Neural cell (in vitro differentiated cells): ENCODE measurements at regions not wholly inside any gene's neighbourhood (a gene's known extent, or its start where the extent isn't known, plus 50 kb on each side); places are given as distances from the start of the nearest gene placed in this dataset.

Experiments used
- H2AFZ ChIP-seq: fragments of 200-600, 300-800 bp; sonication (generic), shearing (Covaris generic); 2 replicates; pipeline ENCODE4 v1.6.0; 2014; ENCODE audit warnings: low read depth, mild to moderate bottlenecking, antibody characterized with exemption, low read length, moderate library complexity
- H3F3A ChIP-seq: fragments of 200-600 bp; shearing (Covaris generic); 2 replicates; pipeline ENCODE4 v1.6.1; 2016; ENCODE audit warnings: mild to moderate bottlenecking, moderate library complexity, mixed read lengths, antibody characterized with exemption, low read length; ENCODE audit not compliant: insufficient read depth, poor library complexity, severe bottlenecking
- H3K27ac ChIP-seq: fragments of 200-600, 300-800 bp; sonication (generic), shearing (Covaris generic); 2 replicates; pipeline ENCODE4 v1.5.1; 2014; ENCODE audit warnings: mild to moderate bottlenecking, low read length, moderate library complexity
- H3K27me3 ChIP-seq: fragments of 300-800, 200-600 bp; sonication (generic), shearing (Covaris generic); 2 replicates; pipeline ENCODE4 v1.6.0; 2014; ENCODE audit warnings: mild to moderate bottlenecking, low read depth, low read length, moderate library complexity; ENCODE audit not compliant: insufficient read depth
- H3K36me3 ChIP-seq: fragments of 300-800, 200-600 bp; sonication (generic), shearing (Covaris generic); 2 replicates; pipeline ENCODE4 v1.5.1; 2014; ENCODE audit warnings: mild to moderate bottlenecking, antibody characterized with exemption, low read length, moderate library complexity; ENCODE audit not compliant: insufficient read depth
- H3K4me2 ChIP-seq: fragments of 300-800, 200-600 bp; sonication (generic), shearing (Covaris generic); 2 replicates; pipeline ENCODE4 v1.6.0; 2014; ENCODE audit warnings: mild to moderate bottlenecking, low read length
- H3K4me3 ChIP-seq: fragments of 300-800, 200-600 bp; sonication (generic), shearing (Covaris generic); 2 replicates; pipeline ENCODE4 v1.5.1; 2014; ENCODE audit warnings: mild to moderate bottlenecking, low read length, moderate library complexity
- H3K79me2 ChIP-seq: fragments of 200-600 bp; shearing (Covaris generic); replicated peaks from 2 replicates; pipeline ENCODE4 v1.6.0; 2014; ENCODE audit warnings: mild to moderate bottlenecking, low read length, moderate library complexity; ENCODE audit not compliant: insufficient read depth
- H3K9ac ChIP-seq: fragments of 300-800, 200-600 bp; sonication (generic), shearing (Covaris generic); 2 replicates; pipeline ENCODE4 v1.6.1; 2016; ENCODE audit warnings: mild to moderate bottlenecking, low read length, mixed read lengths
- H3K9me2 ChIP-seq: fragments of 200-600 bp; shearing (Covaris generic); 2 replicates; pipeline ENCODE4 v1.6.1; 2016; ENCODE audit warnings: mild to moderate bottlenecking, low read length, mixed read lengths; ENCODE audit not compliant: insufficient read depth
- H3K9me3 ChIP-seq: fragments of 200-600, 300-800 bp; sonication (generic), shearing (Covaris generic); 2 replicates; pipeline ENCODE4 v1.6.1; 2016; ENCODE audit warnings: mild to moderate bottlenecking, mixed run types, low read length, moderate library complexity, mixed read lengths
- H4K20me1 ChIP-seq: fragments of 200-600 bp; shearing (Covaris generic); 2 replicates; pipeline ENCODE4 v1.6.1; 2016; ENCODE audit warnings: mild to moderate bottlenecking, mixed run types; ENCODE audit not compliant: insufficient read depth
- EP300 ChIP-seq: fragments of 450-650 bp; conservative IDR thresholded peaks from 2 replicates; pipeline ENCODE4 v1.6.1; 2014; ENCODE audit warnings: antibody characterized with exemption, mild to moderate bottlenecking, moderate library complexity; ENCODE audit not compliant: poor library complexity, severe bottlenecking
- EZH2 ChIP-seq: fragments of 200-600, 300-800 bp; shearing (Covaris generic), sonication (generic); IDR thresholded peaks from 2 replicates; pipeline ENCODE4 v1.6.1; 2014; ENCODE audit warnings: antibody characterized with exemption, low read length, borderline replicate concordance, mild to moderate bottlenecking; ENCODE audit not compliant: insufficient read depth, poor library complexity, severe bottlenecking
- MXI1 ChIP-seq: fragments of 450-650 bp; conservative IDR thresholded peaks from 2 replicates; pipeline ENCODE4 v1.6.1; 2014; ENCODE audit warnings: antibody characterized with exemption, mild to moderate bottlenecking; ENCODE audit not compliant: poor library complexity, severe bottlenecking
- POLR2AphosphoS5 ChIP-seq: IDR thresholded peaks from 2 replicates; pipeline ENCODE4 v1.6.1; 2012
- RAD21 ChIP-seq: fragments of 450-650 bp; conservative IDR thresholded peaks from 2 replicates; pipeline ENCODE4 v1.6.1; 2014; ENCODE audit warnings: antibody characterized with exemption, mild to moderate bottlenecking, moderate library complexity
- SMC3 ChIP-seq: fragments of 450-650 bp; conservative IDR thresholded peaks from 2 replicates; pipeline ENCODE4 v1.6.1; 2014; ENCODE audit warnings: antibody characterized with exemption, mild to moderate bottlenecking, moderate library complexity; ENCODE audit not compliant: poor library complexity
- TAF1 ChIP-seq: IDR thresholded peaks from 2 replicates; pipeline ENCODE4 v1.6.1; 2012; ENCODE audit warnings: low read depth
- TF ChIP-seq, protein P1 (sequence below): fragments of 450-650 bp; IDR thresholded peaks from 2 replicates; pipeline ENCODE4 v1.5.1; 2014; ENCODE audit warnings: antibody characterized with exemption, mild to moderate bottlenecking, moderate library complexity; ENCODE audit not compliant: poor library complexity, severe bottlenecking
- TF ChIP-seq, protein P2 (sequence below): IDR thresholded peaks from 2 replicates; pipeline ENCODE4 v1.6.1; 2012; ENCODE audit warnings: borderline replicate concordance

DNA sequence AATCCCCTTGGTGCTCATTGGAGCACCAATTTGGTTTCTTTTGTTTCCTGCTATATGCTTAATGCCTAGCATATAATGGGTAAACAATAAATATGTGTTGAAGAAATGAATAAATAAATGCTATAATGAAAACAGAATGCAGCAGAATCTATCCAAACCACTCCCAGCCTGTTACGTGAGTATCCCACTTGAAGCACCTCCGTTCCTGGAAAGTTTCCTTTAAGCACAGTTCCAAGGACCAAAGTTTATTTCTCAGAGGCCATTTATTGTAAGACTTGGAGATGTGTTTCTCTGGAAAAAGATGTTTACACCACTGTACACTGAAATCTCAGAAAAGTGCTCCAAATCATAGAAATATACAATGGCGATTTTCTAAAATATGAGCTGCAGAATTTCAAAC lies 187.0 kb downstream of the SOX9 start:
- no peaks in the 10 kb centered on the region for H3K9me2 ChIP-seq
- TF ChIP-seq EP300 (no peak), RAD21 (no peak), SMC3 (no peak)
- TF ChIP-seq, protein P1, sequence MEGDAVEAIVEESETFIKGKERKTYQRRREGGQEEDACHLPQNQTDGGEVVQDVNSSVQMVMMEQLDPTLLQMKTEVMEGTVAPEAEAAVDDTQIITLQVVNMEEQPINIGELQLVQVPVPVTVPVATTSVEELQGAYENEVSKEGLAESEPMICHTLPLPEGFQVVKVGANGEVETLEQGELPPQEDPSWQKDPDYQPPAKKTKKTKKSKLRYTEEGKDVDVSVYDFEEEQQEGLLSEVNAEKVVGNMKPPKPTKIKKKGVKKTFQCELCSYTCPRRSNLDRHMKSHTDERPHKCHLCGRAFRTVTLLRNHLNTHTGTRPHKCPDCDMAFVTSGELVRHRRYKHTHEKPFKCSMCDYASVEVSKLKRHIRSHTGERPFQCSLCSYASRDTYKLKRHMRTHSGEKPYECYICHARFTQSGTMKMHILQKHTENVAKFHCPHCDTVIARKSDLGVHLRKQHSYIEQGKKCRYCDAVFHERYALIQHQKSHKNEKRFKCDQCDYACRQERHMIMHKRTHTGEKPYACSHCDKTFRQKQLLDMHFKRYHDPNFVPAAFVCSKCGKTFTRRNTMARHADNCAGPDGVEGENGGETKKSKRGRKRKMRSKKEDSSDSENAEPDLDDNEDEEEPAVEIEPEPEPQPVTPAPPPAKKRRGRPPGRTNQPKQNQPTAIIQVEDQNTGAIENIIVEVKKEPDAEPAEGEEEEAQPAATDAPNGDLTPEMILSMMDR = no peak
- TF ChIP-seq, protein P2, sequence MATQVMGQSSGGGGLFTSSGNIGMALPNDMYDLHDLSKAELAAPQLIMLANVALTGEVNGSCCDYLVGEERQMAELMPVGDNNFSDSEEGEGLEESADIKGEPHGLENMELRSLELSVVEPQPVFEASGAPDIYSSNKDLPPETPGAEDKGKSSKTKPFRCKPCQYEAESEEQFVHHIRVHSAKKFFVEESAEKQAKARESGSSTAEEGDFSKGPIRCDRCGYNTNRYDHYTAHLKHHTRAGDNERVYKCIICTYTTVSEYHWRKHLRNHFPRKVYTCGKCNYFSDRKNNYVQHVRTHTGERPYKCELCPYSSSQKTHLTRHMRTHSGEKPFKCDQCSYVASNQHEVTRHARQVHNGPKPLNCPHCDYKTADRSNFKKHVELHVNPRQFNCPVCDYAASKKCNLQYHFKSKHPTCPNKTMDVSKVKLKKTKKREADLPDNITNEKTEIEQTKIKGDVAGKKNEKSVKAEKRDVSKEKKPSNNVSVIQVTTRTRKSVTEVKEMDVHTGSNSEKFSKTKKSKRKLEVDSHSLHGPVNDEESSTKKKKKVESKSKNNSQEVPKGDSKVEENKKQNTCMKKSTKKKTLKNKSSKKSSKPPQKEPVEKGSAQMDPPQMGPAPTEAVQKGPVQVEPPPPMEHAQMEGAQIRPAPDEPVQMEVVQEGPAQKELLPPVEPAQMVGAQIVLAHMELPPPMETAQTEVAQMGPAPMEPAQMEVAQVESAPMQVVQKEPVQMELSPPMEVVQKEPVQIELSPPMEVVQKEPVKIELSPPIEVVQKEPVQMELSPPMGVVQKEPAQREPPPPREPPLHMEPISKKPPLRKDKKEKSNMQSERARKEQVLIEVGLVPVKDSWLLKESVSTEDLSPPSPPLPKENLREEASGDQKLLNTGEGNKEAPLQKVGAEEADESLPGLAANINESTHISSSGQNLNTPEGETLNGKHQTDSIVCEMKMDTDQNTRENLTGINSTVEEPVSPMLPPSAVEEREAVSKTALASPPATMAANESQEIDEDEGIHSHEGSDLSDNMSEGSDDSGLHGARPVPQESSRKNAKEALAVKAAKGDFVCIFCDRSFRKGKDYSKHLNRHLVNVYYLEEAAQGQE = no peak
- H3K27ac ChIP-seq = no peak overlapping the region

DNA sequence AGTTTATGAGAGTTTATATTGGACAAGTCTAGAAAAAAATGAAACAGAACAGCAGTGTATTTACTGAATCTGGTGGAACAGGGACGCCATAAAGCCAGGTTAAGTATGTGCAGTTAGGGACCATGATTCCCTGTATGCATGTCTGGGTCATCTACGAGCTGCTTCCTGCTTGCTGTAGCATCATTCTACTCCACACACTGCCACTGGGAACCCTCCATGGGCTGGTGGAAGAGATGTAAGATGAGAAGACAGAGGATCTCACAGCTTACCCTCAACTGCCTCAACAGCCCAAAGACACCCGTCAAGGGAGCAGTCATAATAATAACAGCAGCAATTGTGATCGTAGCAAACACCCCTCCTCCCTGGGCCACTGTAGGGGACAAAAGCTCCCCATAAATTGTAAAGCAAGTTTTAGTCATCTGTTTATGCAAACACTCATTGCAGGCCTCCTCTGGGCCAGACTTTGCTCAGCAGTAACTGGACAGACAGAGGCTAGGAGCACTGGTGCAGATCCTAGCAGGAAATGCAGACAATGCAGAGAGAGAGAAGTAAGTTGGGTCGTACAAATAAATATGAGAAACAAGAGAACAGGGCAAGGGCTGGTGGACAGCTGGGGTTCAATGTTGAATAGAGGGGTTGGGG lies 188.0 kb downstream of the SOX9 start:
- no peaks in the 10 kb centered on the region for H3K36me3 ChIP-seq
- H3K4me3 ChIP-seq = no peak overlapping the region
- H2AFZ ChIP-seq = no peak overlapping the region
- no peak overlapping the region for H3K27ac ChIP-seq
- no peaks in the 10 kb centered on the region for H3K27me3 ChIP-seq
- no peak overlapping the region for H3K9ac ChIP-seq
- no peak overlapping the region for H3K4me2 ChIP-seq
- no peaks in the 10 kb centered on the region for H3K79me2 ChIP-seq
- H4K20me1 ChIP-seq = no peaks in the 10 kb centered on the region
- no peaks in the 10 kb centered on the region for H3K9me3 ChIP-seq
- H3K9me2 ChIP-seq = no peaks in the 10 kb centered on the region
- no peaks in the 10 kb centered on the region for H3F3A ChIP-seq
- TF ChIP-seq EZH2 = no peak
- no peak for TF ChIP-seq SMC3
- TF ChIP-seq POLR2AphosphoS5 = no peak
- no peak for TF ChIP-seq RAD21
- TF ChIP-seq MXI1 = no peak
- no peak for TF ChIP-seq TAF1
- TF ChIP-seq, protein P2 = no peak
- no peak for TF ChIP-seq EP300
- TF ChIP-seq, protein P1 = no peak

More for the DNA sequence above, 187.0 kb downstream of the SOX9 start:
- Histone ChIP-seq H3K4me2 (no peak overlapping the region), H2AFZ (no peak overlapping the region), H3K9me3 (no peaks in the 10 kb centered on the region), H3K36me3 (no peaks in the 10 kb centered on the region), H4K20me1 (no peaks in the 10 kb centered on the region), H3K9ac (no peak overlapping the region), H3K79me2 (no peaks in the 10 kb centered on the region), H3K4me3 (no peak overlapping the region), H3F3A (no peaks in the 10 kb centered on the region), H3K27me3 (no peaks in the 10 kb centered on the region)
